ENCODE measurements at regions not wholly inside any gene's neighbourhood (a gene's known extent, or its start where the extent isn't known, plus 50 kb on each side); places are given as distances from the start of the nearest gene placed in this dataset.

- TF ChIP-seq GATA2 (IDR thresholded peaks at IDR 0.05; ENCODE audit: low read depth, low read length) (no peak), GATA3 (IDR thresholded peaks at IDR 0.05; ENCODE audit: low read depth, low read length) (no peak)
These were observed 307.2 kb upstream of the SOX5 start for GRCh38 chr12:24256684-24257083.

Data from SH-SY5Y (cell line).